Activated effector memory CD4-positive, alpha-beta T cell treated with anti-CD3 and anti-CD28 coated beads, Interleukin-2, amount 50 U/mL, for 16 hours (primary cell): ENCODE measurements at regions not wholly inside any gene's neighbourhood (a gene's known extent, or its start where the extent isn't known, plus 50 kb on each side); places are given as distances from the start of the nearest gene placed in this dataset.
"Not testable (repeated sequence)": the region's sequence is repeated elsewhere in the genome, so short reads cannot be mapped to it uniquely, and the experiment has no call there.

Experiments
- DNase-seq: peaks from one replicate; pipeline ENCODE4 v3.0.0-alpha.2; 2020

DNA sequence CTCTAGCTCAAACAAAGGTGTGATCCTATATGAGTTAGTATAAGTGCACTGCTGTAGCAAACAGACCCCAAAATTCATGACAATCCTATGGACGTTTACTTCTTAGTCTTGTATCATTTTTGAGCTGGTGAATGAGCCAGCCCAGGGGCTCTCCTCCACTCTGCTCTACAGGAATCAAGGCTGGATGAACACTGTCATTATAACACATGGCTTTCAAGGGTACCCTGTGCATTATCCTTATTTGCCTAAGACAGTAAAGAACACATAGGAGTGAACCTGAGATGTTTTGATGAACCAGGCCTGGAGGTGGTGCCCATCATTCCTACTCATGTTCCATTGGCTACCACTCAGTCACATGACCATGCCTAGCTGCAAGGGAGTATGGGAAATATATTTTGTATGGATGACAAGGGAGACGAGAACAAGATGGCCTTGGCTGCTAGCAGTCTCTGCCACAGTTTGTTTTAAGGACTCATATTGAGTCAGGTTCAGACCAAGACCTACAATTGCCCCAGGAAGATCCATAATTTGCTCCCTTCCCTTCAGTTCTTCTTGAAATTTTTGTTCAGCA is 107.4 kb upstream of the HES1 start:
- DNase-seq, result no peak

DNA sequence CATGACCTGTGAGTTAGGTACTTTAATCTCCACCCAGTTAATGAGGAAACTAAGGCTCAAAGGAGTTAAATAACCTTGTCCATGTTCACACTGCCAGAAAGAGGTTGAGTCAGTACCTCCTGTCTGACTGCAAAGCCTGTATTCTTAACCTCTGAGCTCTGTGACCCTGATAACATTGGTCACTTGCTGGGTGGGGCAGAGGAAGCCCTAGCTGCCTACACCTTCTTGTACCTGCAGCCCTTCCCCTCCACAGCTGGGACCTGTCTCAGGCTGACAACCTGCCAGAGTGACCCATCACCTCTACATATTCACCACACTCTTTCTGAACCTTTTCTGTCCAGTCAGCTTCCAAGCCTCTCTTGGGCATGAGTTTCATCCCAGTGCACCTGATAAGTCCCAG is 106.1 kb upstream of the HES1 start:
- DNase-seq, result no peak

DNA sequence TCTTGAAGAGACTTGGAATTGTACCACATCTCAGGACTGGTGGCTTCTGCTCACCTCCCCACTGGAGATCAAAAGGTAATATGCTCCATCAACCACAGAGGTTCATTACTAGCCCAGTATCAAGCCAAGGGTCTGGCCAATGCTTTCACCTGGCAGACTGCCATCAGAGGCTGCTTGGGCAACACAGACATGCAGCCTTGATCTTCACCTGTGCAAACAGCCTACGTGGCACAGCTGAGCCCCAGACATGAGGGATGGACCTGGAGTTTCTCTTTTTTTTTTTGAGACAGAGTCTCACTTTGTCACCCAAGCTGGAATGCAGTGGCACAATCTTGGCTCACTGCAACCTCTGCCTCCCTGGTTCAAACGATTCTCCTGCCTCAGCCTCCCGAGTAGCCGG is 105.6 kb upstream of the HES1 start:
- DNase-seq, result no peak

DNA sequence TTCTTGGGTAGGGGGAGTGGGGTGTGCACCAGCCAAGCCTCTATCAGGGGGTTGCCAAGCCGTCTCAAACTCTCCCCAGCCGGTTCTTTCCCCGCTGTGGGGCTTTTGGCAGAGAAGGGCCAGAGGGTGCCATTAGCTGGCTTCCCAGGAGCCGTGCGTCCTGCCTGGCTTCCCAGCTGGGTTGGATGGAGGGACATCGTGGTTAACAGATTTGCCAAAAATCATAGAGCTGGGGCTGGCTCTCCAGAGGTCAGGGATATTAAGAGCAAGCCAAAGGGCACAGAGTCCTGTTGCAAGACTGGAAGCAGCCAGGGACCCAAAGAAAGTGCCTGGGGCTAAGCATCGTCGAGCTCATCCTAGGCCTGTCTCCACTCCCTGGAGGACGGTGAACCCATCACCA is 104.6 kb upstream of the HES1 start:
- DNase-seq, result no peak

DNA sequence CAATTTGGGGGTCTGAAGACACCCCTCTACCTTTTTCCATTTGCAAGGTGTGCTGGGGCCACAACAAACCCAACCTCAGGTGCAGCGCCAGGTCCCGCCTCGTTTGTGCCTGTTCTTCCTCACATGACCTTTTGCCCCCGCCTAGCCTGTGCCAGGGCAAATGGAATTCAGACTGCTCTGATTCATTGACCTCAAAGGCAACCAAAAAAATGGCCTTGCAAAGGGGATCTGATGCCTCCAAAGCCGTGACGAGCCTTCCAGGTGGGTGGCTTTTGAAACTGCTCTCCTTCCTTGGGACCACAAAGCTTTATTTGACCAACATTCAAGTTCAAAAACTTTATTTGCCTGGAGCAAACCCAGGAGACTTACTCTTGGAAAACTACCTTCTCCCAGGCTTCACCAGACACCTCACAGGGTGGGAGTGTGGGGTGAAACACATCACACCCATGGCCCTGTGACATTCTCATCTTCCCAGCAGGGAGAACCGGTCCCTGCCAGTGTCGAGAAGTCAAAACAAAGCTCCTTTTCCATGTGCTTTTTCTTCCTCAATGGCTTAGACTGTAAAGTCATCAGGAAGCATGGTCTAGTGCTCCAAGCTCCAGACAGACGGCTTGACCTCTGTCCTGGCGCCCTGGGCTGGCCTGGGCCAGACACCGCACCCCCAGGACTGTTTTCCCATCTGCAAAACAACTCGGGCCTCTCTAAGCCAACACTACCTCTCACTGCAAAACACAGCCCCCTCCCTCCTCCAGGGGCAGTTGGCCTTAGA is 103.9 kb upstream of the HES1 start:
- DNase-seq, result no peak

DNA sequence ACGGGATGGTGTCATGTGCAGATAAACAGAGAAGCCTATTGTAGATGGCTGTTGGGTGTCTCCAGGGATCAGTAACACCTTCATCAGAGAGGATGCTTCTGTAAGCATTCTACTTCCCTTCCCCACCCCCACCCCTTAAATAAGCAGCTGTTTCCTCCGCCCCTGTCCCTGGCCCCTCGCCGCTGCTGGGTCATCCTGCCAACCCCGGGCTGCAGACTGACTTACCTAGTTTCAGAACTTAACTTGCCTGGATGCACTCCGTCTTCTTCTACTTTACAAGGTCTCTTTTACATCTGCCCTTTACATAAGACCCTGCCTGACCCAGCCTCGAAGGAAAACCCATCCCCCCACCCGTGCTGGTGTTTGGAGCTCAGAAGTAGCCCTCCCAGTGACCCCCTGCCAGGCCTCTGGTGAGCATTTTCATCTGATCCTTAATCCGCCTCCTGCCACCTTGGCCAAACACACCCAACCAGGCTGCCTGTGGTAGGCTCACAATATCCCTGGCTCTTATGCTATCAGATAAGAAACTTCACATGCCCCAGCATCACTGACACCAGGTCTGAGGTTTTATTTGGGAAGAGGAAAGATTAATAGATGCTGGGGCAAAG is 103.0 kb upstream of the HES1 start:
- no peak for DNase-seq

DNA sequence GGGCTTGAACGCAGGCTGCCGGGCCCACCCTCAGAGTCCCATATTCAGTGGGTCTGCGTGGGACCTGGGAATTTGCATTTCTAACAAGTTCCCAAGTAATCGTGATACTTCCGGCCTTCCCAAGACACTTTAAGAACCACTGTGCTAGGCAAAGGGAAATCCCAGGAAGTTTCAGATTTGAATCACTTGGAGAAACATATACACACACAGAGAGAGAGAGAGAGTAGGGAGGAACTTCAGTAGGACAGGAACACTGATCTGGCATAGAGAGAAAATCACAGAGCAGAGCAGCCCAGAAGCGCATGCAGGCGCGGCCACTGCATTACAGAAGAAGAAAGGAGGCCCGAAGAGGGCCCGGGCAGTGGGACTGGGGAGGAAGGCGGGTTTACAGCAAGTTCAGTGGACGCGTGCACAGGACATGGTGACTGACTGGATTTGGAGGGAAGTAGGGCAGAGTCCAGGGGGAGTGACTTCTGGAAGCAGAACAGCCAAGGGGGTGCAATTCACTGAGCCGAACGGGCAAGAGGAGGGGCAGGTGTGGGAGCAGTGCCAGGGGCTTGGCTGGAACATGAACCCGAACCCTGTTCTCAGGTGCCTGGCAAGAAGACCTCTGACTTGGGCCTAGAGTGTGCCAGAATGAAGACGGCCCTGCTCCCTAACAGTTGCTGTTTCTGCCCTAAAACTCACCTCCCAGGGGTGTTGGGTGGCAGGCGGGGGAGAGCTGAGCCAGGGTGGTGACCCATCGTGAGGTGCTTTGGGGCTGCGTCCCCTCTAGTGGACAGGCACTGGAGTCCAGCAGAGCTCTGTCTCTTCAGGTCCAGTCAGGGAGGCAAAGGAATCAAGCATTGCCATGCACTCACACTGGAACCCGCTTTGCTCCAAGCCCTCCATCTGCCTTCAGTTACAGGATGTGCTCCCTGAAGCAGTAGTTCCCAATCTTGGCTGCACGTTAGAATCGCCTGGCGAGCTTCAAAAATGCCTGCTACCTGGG is 101.3 kb upstream of the HES1 start:
- no peak for DNase-seq

DNA sequence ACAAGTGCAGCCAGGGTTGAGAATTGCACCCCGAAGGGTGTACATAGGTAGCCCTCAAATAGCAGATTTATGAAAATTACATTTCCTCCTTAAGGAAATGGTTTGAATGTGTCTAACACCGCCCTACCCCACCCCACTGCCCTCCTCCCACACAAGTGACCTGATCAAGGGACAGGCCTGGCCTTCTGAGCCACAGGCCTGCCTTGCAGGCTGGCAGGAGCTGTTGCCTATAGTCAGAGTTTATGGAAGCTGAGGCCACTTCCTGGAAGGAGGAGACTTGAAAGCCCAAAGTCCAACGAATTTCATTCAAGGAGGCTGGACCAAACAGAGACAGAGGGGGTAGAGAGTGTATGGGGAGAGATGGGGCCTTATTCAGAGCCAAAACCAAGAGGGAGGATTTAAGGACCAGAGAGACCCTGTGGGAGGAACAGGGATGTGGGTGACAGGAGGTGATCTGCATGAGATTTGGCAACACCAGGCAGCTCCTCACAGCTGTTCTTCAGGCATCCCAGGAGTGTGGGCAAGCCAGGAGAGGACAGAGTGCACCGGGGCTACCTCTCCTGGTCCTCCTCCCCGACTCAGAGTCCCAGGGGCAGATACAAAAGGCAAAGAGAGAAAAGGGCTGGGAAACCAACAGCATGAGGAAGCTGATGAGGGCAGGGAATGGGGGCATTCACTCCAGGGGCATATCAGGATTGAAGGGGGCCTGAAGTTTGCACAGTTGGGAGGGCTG is 100.4 kb upstream of the HES1 start:
- DNase-seq, result no peak

DNA sequence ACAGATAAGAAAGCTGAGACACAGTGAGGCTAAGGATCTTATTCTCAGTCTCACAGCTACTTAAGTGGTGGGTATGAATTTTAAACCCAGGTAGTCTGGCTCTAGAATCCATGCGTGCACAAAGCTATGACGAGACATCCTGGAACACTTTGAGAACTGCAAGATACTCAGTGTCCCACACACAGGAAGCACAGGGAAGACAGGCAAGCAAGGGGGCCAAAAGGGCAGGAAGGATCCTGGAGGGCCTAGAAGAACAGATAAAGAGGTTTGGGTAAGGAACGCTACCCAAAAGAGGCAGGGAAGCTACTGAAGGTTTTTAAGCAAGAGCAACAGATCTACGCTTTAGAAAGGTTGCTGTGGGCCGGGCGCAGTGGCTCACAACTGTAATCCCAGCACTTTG is 99.1 kb upstream of the HES1 start:
- no peak for DNase-seq

DNA sequence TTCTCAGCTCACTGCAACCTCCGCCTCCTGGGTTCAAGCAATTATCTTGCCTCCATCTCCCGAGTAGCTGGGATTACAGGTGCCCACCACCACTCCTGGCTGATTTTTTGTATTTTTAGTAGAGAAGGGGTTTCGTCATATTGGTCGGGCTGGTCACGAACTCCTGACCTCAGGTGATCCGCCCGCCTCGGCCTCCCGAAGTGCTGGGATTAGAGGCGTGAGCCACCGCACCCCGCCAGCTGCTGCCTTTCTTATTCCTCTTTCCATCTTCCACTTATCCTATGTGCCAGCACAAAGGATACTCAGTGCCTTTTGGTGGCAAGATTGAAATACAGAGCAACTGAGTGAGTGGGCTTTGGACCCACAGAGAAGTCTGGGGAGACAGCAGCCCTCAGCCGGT is 97.6 kb upstream of the HES1 start:
- not testable (repeated sequence) for DNase-seq

DNA sequence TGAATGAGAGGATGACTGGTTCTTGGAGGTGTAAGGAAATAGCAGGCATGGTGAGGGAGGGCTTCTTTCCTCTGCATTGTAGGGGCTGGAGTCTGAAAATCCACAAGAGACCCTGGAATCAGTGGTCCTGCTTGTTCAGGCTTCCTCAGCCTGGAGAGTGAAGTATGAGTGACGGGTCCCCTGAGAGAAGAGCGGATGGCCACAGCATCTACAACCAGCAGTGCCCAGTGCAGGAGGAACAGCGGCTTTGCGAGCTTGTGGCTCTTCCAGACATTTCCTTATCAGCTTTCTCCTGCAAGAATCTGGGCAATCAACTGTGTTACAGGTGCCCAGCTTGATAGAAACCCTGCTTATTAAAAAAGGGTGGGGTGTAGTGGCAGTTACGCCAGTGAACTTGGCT is 97.0 kb upstream of the HES1 start:
- DNase-seq, result no peak

DNA sequence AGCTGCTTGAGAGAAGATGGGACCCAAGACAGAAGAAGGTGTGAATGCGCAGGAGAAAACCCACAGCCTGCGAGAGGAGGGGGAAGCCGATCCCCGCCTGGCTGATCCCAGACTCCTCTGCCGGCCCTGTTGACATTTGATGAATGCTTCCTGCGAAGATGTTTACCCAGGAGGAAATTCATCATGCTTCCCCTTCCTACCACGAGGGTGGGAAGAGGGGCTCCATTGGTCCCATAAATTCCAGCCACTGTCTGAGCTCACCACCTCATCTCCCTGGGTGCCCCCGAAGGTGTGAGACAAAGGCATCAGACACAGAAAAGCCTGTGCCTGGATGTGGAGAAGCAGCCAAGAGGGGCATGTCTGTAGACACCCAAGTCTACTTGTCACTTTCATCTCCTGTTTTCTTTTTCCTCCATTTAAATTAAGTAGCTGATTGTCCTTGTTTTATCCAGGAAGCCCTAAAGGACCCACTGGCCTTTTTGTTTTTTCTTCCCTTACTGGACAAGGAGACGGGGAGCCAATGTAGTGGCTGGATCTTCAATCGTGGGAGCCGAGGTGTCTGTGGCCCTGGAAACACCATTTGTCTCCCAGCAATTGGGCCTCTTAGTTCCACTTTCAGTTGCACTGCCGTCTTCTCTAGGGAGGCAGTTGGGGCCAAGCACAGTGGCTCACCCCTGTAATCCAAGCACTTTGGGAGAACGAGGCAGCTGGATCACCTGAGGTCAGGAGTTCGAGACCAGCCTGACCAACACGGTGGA is 95.3 kb upstream of the HES1 start:
- no peak for DNase-seq

DNA sequence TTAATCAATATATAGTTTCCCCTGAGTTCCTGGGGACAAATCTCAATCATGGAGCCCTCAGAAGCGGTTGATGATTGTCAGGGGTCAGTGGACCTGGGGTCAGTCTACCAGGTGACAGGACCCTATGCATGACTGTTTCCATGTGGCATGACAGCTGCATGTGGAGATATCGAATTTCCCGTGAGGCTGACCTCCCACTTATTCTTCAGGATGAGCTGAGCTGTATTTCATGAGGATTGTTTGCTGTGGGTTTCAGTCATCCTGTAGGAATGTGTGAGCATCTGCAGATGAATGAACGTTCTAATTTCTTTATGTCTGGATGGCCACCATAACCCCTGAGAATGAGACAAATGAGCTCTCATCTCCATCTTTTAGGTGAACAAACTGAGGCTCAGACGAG is 93.0 kb upstream of the HES1 start:
- DNase-seq, result no peak

DNA sequence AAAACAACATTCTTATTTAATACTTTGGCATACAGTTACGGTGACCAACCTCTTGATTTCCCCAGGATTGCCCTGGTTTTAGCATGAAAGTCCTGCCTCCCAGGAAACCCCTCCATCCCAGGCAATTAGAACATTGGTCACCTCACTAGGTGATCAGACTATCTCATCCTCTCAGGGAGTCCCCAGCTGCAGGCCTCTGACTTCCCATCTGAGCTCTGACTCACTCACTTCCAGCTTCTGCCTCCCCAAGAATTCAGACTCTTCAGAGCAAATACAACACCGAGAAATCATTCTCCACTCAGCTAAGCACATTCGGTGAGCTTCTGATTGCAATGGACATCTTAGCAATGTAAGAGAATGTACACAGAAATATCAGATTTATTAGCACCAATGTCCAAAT is 92.4 kb upstream of the HES1 start:
- DNase-seq, result no peak

DNA sequence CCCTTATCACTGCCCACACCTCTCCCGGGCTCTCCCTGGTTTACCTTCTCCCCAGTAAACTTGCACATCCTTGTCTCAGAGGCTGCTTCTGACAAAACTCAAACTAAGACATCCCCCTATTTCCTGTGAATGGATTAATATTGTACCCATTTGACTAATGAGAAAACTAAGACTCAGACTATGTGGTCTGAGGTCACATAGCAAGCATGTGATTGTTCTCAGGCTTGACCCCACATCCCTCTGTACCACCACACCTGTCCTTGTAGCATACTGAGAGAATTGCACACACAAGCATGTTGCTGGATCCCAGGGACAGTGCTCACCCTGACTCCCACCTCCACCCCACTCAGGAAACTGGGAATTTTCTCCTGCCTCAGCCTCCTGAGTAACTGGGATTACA is 90.7 kb upstream of the HES1 start:
- no peak for DNase-seq

DNA sequence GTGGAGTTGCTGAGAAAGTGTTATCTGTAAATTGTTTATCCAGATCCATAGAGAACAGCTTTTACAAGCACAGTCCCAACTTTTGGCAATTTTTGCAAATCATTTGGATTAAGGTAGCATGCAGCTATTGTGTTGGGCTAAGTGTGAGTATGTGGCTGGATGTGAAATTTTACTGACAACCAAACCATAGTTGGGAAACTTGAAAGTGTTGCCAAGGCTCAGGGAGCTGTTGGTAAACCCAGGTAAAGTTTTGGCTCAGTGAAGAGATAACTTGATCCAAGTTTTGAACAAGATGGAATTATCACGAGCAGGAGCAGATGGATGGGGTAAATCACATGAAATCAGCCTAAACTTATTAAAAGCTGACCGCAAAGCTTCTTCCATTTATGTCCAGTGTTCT is 90.0 kb upstream of the HES1 start:
- DNase-seq, result no peak

DNA sequence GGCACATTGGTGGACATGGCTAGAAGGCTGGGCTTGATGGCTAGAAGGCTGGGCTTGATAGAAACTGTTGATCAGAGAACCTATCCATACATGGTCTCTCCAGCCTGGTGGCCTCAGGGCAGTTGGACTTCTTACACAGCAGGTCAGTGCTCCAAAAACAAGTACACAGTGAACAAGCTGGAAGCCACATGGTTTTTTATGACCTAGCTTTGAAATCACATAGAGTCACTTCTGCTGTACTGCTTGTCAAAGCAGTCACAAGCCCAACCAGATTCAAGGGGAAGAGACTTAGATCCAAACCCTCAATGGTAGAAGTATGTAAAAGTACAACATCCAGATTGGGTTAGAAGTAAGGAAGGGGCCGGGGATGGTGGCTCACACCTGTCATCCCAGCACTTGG is 89.4 kb upstream of the HES1 start:
- no peak for DNase-seq

DNA sequence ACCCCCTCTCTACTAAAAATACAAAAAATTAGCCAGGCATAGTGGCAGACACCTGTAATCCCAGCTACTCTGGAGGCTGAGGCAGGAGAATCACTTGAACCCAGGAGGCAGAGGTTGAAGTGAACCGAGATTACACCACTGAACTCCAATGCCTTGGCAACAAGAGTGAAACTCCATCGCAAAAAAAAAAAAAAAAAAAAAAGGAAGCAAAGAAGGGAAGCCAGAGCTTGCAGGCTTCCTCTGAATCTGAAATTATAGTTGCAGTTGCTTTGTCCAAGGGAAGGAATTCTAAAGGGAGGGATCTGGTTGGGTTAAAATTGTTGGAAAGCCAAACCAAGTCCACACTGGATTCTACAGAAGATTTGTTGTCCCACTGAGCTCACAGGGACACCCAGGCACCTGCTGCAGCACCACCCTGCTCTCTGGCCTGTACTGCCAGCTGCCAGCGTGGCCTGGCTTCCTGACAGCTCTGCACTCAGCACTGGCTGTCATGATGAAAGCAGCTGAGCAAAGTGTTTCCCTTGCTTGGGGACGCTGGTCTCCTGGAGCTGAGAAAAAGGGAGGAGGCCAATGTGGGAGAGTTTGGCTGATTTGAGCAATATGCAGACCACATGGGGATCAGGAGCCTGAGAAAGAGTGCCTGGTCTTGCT is 88.8 kb upstream of the HES1 start:
- no peak for DNase-seq

DNA sequence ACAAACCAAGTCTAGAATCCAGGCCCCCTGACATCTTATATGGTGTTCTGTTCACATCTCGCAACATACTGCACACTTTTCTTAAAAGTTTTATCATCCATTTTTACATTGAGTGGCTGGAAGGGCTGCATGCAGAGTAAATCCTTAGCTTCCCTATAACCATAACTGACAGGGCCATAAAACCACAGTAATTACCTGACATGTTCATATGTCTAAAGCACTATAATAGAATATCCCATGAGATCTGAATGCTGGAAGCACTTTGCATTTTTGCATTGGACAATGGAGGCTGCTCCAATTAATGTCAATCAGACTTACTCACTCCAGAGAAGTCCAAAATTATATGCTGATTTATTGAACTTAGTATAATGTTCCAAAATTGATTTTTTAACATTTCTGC is 86.6 kb upstream of the HES1 start:
- DNase-seq, result no peak

DNA sequence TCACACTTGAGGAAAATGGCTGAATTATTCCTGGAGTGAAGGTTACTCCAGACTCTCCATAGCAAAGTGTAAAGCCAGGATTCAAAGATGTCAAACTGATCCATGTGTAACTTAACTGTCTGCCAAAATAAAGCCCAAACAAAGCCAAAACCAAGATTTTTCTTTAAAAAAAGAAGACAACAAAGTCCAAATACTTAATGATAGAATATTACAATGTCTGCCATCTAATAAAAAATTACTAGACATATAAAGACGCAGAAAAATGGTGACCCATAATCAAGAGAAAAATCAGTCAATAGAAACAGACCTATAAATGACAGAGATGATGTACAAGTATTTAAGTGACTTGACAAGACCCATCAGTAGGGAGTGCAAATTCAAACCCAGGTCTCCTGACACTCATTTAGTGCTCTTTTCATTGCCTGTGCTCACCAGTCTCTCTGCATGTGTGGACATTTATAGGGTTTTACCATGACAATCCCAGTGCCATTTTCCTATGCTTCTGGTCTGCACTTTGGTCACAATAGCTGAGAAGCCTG is 85.1 kb upstream of the HES1 start:
- no peak for DNase-seq
